IPS DF 4.7 (cell line): ENCODE measurements at regions not wholly inside any gene's neighbourhood (a gene's known extent, or its start where the extent isn't known, plus 50 kb on each side); places are given as distances from the start of the nearest gene placed in this dataset.
"Not testable (repeated sequence)": the region's sequence is repeated elsewhere in the genome, so short reads cannot be mapped to it uniquely, and the experiment has no call there.

Experiments used
- DNase-seq: peaks from one replicate; pipeline ENCODE4 v3.0.0-alpha.2; 2013; ENCODE audit warnings: low spot score; ENCODE audit errors: extremely low read depth

GRCh38 chr1:239979456-239979855 lies 112.2 kb upstream of the FMN2 start:
- DNase-seq: no peak

DNA sequence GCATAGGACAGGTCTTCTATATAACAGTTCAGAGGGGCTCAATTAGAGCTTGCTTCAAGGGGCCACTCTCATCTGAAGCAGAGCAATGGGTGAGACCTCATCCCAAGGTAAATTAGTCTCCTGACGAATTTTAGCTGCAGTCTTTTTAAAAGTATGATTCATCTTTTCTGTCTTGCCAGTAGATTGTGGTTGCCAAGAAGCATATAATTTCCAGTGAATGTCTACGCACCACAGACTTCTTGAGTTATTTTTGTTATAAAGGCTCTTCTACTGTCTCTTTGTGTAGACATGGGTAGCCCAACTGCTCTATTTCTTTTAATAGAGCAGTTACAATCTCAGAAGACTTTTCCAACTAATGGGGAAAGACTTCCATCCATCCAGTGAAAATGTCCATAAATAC lies 108.9 kb upstream of the FMN2 start:
- DNase-seq: no peak

GRCh38 chr1:239985044-239985443 lies 106.6 kb upstream of the FMN2 start:
- no peak for DNase-seq

DNA sequence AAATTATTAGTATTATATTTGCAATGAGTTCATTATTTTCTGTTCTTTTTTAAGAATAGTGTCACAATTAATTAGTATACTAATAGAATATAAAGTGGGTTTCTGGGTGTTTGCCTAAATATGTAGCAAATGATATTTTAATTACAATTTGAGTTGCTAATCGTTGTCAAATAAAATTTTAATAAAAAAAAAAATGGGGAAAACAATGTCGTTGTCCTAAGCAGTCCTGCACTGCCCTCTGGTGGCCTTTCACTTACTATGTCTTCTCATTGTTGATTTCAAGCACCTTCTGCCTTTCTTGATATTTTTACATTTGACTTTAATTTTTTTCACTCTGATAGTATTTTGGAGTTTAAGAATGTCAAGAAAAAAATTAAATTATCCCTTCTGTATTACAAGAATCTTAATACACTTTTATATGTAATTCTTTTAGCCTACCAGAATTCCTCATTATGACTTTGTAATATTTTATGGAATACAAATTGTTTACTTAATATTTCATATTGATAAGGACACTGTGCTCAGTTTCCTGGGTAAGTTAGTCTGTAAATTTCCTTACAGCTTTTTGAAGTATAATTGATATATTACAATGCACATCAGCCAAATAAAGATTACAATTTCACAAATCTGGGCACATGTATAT lies 104.5 kb upstream of the FMN2 start:
- no peak for DNase-seq

- DNase-seq: no peak
Measured at GRCh38 chr1:239989990-239990389, 101.7 kb upstream of the FMN2 start.

DNA sequence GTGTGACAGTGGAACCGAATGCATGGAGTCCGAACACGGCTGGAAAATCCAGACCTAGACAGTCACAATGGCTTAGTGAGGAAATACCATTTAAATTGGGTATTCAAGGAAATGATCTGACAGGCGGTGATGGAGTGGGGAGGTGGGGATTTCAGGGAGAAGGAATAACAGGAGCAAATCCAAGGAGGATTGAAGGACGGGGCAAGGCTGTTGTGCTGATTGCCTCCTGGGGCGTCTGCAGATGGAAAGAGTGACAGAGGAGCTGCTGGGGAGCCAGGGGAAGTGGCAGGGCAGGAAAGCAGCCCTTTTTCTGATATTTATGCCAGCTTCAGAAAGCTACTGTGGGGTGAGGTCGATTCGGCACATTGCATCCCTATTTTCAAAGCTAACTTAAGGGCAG lies 99.1 kb upstream of the FMN2 start:
- not testable (repeated sequence) for DNase-seq

DNA sequence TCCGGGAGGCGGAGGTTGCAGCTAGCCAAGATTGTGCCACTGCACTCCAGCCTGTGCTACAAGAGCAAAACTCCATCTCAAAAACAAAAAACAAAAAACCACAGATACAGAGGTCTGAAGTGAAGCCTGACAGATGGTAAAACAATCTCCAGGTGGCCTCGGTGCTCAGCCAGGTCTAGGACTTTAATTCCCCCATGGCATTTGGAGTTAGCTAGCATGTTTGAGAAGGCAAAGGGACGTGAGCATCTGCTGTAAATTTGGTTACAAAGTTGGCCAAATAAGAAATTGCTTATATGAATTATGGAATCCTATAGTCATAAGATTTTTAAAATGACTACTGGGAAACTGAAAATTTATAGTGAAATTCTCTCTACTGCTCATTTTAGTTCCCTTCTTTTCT lies 98.3 kb upstream of the FMN2 start:
- no peak for DNase-seq

DNA sequence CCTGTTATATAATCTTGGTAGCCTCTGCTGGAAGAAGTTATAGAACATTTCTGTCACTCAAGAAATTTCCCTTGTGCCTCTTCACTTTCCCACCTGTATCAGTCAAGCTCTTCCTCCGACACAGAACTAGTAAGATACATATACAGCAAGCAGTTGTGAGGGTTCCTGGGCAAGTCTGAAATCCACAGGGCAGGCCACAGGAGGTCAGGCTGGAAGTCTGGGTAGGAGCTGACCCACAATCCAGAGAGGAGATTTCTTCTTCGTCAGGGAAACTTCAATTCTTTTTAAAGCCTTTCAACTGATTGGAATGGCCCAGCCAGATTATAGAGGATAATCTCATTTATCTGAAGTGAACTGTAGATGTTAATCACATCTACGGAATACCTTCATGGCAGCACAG lies 96.4 kb upstream of the FMN2 start:
- no peak for DNase-seq

DNA sequence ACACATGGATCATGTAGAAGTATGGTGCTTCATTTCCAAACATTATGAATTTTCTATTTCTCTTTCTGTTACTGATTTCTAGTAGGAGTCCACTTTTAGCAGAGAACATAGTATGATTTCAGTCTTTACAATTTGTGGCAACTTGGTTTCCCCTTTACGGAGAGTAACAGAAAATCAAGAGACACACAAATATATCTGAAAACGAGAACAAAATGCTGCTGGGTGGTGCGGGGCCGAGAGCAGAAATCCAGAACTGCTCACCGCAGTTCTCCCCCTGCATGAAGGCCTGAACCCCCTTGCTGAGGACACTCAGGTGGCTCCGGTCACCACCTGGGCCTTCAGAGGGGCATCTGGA lies 94.5 kb upstream of the FMN2 start:
- DNase-seq: no peak

DNA sequence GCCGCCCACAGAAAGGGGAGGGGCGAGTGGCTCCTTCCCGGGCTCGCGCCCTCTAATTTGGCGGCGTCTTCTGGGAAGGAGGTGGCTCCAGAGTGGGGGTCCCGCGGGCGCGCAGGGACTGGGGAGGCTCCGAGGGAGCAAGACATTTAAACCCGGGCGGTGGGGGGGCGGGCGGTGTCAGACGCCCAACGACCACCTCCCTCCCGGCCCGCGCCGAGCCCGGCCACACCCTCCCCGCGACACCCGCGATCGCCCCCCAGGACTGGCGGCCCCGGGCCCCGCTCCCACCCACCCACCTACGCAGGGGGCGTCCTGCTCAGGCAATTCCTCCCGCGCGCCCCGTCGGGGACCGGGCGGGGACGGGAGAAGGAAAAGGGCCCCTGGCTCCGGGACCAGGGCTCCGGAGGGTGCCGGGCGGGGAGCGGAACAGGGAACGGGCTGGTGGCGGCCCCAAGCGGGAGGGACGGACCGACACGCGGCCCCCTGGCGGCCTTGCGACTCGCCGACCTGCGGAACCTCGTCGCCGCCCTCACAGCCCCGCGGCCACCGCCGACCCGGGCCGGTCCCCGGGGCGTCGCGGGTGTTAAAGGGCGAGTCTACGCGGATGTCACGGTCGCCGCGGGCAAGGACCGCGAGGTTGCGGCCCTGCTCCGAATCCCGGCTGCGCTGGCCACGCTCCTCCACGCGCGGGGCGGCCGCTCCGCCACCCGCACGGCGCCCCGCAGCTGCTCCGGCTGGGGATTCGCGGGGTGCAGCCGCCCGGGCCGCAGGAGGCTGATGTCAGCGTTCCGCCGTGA lies 94.0 kb upstream of the FMN2 start:
- DNase-seq: no peak

DNA sequence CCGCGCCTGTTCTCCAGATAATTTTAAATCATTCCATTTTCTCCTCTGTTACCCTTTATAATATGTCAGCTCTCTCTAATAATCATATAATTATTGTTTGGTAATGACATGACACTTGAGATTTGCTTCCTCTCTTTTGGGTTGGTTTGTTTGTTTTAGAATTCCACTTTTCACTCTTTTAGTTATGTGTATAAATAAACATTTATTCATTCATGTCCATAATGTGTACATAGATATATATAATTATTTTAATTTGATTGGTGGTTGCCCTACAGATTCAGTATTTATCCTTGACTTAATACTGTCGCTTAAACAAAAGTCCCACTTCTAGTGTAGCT lies 93.4 kb upstream of the FMN2 start:
- no peak for DNase-seq

- DNase-seq: no peak
Measured at GRCh38 chr1:239999170-239999569, 92.5 kb upstream of the FMN2 start.

- no peak for DNase-seq
Measured at GRCh38 chr1:240000634-240001033, 91.0 kb upstream of the FMN2 start.

GRCh38 chr1:240001177-240001740 lies 90.4 kb upstream of the FMN2 start:
- DNase-seq: no peak

DNA sequence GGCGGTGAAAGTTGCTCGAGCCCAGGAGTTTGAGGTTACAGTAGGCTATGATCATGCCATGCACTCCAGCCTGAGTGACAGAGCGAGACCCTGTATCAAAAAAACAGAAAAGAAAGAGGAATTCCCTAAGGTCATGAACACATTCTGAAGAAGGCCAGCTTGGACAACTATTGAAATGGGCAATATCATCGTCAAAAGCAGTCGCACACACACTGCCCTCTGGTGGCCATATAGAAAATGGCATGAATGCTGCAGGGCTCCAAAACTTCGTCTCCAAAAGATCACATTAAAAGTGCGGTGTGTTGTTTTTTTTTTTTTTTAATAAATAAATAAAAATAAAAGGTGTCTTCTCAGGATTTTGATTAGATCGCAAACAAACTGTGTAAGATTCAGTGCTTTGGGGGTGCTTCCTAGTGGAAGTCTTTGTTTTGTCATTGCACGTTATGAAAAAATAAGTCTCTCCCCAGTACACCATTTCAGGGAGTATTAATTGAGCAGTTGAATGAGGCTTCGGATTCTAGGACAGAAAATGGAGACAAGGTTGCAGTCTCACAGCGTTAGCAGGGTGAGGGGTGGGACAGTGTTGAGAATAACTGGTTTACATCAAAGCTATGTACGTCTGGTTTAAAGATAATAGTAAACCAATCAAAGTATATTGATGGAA lies 87.5 kb upstream of the FMN2 start:
- DNase-seq: no peak

DNA sequence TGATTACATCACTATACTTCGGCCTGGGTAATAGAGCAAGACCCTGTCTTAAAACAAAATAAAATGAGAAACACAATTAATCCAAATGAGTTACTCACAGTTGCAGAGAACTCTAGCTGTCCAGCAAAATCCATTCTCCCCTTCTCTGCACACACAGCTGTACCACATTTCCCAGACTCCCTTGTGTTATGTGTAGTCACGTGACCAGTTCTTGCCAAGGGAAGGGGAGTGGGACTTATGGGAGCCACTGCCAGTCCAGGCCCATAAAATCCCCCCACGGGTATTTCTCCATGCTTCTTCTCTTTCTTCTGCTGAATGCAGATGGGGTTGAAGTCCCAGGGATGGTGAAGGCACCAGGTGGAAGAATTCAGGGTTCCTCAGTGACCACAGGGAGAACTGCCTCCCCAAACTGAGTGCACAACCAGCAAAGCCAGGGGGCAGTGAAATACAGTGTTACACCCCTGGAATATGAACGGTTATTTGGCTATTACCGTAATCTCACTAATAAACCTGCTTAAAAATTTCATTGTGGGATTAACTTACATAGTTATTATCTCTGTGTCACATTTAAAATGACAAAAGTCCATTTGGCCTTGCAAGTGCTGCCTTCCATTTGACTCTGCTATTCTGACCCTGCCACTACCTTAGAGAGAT lies 85.6 kb upstream of the FMN2 start:
- DNase-seq: no peak

- no peak for DNase-seq
Measured at GRCh38 chr1:240008298-240008697, 83.4 kb upstream of the FMN2 start.

DNA sequence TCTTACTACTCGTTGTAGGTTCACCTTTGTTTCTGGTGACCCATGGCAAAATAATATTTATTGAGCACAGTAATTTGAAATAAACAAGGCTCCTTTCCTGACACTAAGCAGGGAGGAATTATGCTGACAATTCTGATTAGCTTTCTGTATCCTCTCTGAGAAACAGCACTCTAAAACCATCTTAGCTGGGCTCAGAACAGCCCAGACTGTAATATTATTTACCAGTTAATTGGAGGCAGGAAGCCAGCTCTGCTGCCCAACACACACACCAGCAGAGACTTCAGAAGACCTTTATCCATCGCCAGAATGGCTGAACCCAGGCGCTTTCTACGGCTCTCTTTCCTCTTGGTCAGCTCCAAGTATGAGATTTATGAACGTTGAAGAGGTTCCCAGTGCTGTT lies 77.6 kb upstream of the FMN2 start:
- DNase-seq: no peak

DNA sequence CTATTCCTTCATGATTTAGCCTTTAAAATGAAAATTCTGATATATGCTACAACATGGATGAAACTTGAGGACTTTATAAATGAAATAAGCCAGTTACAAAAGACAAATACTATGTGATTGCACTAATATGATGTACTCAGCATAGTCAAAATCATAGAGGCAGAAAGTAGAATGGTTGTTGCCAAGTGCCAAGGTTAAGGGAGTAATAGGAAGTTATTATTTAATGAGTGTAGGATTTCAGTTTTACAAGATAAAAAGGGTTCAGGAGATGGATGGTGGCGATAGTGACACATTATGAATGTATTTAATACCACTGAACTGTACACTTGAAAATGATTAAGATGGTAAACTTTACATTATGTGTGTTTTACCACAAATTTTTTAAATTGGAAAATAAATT lies 73.1 kb upstream of the FMN2 start:
- no peak for DNase-seq

- no peak for DNase-seq
Measured at GRCh38 chr1:240019524-240019923, 72.2 kb upstream of the FMN2 start.

DNA sequence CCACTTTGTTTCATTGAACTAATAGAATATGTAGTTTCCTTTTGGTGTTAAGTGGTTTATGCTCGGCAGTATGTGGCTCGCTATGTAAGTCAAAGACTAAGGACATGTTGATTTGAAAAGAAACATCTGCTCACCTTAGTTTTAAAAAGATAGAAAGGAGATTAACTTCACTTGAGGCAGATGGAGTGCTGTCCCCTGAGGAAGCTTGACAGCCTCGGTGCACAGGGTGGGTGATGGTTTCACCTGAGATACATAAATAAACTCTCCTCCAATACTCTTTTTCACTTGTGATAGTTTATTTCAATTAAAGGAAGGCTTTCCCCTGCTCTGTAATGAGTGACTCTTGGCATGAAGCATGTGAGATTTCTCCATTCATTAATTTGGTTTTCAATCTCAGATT lies 70.8 kb upstream of the FMN2 start:
- DNase-seq: no peak

DNA sequence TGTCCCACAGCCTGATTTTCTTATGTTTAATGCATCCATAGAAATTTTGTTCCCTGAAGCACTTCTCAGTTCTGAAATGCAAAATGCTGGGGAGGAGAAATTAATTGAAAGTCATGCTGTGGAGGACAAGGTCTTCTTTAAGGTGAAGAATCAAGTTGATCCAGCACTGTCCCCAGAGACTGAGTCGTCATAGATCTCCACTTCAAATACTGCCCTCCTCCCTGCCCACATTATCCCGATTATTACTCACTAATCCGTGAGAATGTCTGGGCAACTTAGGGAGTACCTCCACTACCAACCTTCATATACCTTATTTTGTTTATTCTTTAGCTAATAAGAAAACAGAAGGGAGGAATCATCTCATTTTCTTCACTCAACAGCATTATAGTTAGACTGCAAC lies 70.0 kb upstream of the FMN2 start:
- DNase-seq: no peak
